ENCODE measurements at regions not wholly inside any gene's neighbourhood (a gene's known extent, or its start where the extent isn't known, plus 50 kb on each side); places are given as distances from the start of the nearest gene placed in this dataset.

GRCh38 chr9:660227-660626 lies 181.3 kb upstream of the DMRT1 start:
- Histone ChIP-seq H2AFZ (ENCODE audit: low read depth, low read length) (no peak overlapping the region), H3K4me2 (ENCODE audit: insufficient read depth, low read length) (no peak overlapping the region), H3K4me3 (replicated peaks in 1 of 3; ENCODE audit: insufficient read depth in 1 of 3, low read depth in 1 of 3, low read length in 3 of 3) (no peak overlapping the region), H3K9me1 (replicated peaks; ENCODE audit: control insufficient read depth, extremely low read depth, insufficient read depth, low read length) (no peaks in the 10 kb centered on the region), H3K9ac (replicated peaks; ENCODE audit: extremely low read depth, insufficient read depth, low read length) (no peak overlapping the region), H3K27me3 (ENCODE audit: control insufficient read depth in 2 of 2, insufficient read depth in 2 of 2, low read length in 2 of 2) (no peaks in the 10 kb centered on the region), H4K20me1 (replicated peaks; ENCODE audit: control insufficient read depth, extremely low read depth, insufficient read depth, low read length) (no peaks in the 10 kb centered on the region), H3K79me2 (ENCODE audit: control insufficient read depth, insufficient read depth, low read length) (no peaks in the 10 kb centered on the region), H3K4me1 (ENCODE audit: control insufficient read depth, extremely low read depth, insufficient read depth, low read length) (no peaks in the 10 kb centered on the region), H3K36me3 (ENCODE audit: control insufficient read depth in 2 of 2, extremely low read depth in 1 of 2, insufficient read depth in 2 of 2, low read length in 2 of 2) (no peaks in the 10 kb centered on the region), H3K9me3 (replicated peaks; ENCODE audit: control insufficient read depth, insufficient read depth, low read length) (no peaks in the 10 kb centered on the region), H3K27ac (ENCODE audit: insufficient read depth, low read depth, low read length) (no peak overlapping the region)
- DNase-seq (ENCODE audit: low read depth, low spot score): no peak
- intact Hi-C loops (cut with micrococcal nuclease) (no loop called here), dilution Hi-C loops (cut with MboI; ENCODE audit: extremely low pct_ligation_motif_present, low sequenced_read_pairs) (no loop called here)
- TF ChIP-seq POLR2A (IDR thresholded peaks at IDR 0.05; ENCODE audit: low read depth, low read length) (no peak), FOS (IDR thresholded peaks at IDR 0.05; ENCODE audit: borderline replicate concordance, insufficient read depth, low read length) (no peak), POLR2AphosphoS5 (IDR thresholded peaks at IDR 0.05; ENCODE audit: insufficient read depth, low read depth, low read length) (no peak), GATA2 (IDR thresholded peaks at IDR 0.05; ENCODE audit: insufficient read depth, insufficient read length, low read depth, low read length) (no peak), MAX (IDR thresholded peaks at IDR 0.05; ENCODE audit: insufficient read depth, insufficient read length) (no peak), MYC (IDR thresholded peaks at IDR 0.05; ENCODE audit: low read depth, low read length) (no peak), CTCF (IDR thresholded peaks at IDR 0.05; ENCODE audit: extremely low read depth in 1 of 2, insufficient read depth in 1 of 2, low read depth in 1 of 2, low read length in 2 of 2) (no peak), JUN (IDR thresholded peaks at IDR 0.05; ENCODE audit: borderline replicate concordance, insufficient read depth, insufficient read length, low read depth) (no peak), EZH2 (IDR thresholded peaks at IDR 0.05; ENCODE audit: borderline replicate concordance, low read depth, low read length, severe bottlenecking) (no peak)
- POLR2A ChIA-PET: no interaction called here
- FAIRE-seq: no peak
- no TSS peak for BruUV-seq (replicated peaks)
- CTCF ChIA-PET: interaction anchor here (1.4 kb wide), 1 partner anchor 10 kb away, joined by 5 read pairs; no protein-coding TSS in a partner anchor

Data from endothelial cell of umbilical vein (primary cell).